ENCODE measurements at regions not wholly inside any gene's neighbourhood (a gene's known extent, or its start where the extent isn't known, plus 50 kb on each side); places are given as distances from the start of the nearest gene placed in this dataset.

DNA sequence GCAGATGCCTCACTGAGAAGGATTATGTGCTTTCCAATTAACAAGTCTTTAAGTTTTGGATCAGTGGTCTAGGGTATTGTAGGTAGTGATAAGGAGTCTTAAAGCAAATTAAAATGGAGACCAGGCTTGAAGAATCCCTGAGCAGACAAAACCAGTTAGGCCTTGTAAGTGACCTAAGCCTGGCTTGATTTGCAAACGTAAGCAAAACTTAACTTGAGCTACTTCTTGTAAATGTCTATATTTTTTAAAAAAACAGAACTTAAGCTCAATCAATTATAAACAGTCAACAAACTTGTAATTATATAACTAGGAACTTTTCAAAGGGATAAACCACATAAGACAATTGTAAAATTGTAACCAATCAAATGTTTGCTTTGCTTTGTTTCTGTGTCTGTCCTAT, 72.7 kb upstream of the NALF2 start:
- no peak for TF ChIP-seq POLR2AphosphoS5 (IDR thresholded peaks at IDR 0.05)
- TF ChIP-seq, protein P1, sequence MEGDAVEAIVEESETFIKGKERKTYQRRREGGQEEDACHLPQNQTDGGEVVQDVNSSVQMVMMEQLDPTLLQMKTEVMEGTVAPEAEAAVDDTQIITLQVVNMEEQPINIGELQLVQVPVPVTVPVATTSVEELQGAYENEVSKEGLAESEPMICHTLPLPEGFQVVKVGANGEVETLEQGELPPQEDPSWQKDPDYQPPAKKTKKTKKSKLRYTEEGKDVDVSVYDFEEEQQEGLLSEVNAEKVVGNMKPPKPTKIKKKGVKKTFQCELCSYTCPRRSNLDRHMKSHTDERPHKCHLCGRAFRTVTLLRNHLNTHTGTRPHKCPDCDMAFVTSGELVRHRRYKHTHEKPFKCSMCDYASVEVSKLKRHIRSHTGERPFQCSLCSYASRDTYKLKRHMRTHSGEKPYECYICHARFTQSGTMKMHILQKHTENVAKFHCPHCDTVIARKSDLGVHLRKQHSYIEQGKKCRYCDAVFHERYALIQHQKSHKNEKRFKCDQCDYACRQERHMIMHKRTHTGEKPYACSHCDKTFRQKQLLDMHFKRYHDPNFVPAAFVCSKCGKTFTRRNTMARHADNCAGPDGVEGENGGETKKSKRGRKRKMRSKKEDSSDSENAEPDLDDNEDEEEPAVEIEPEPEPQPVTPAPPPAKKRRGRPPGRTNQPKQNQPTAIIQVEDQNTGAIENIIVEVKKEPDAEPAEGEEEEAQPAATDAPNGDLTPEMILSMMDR (IDR thresholded peaks at IDR 0.05 in 8 of 11, conservative IDR thresholded peaks at IDR 0.05 in 3 of 11) = no peak
- TF ChIP-seq POLR2A (IDR thresholded peaks at IDR 0.05) = no peak
- Histone ChIP-seq H3K4me3 (no peak overlapping the region), H3K27ac (no peak overlapping the region), H3K9me3 (no peaks in the 10 kb centered on the region), H3K27me3 (replicated peaks in 1 of 7) (peaks cover 0 to 3% (median 0%) of the 10 kb centered on the region in 7 donors), H3K36me3 (no peaks in the 10 kb centered on the region), H3K4me1 (no peaks in the 10 kb centered on the region)
- DNase-seq = no peak
- 53 to 83% (median 76%) methylated on average over 1 of the region's 1 CpG for WGBS, 5 donors
- intact Hi-C loops (cut with DNase I; ENCODE audit: low total_unique reads) = no loop called here

DNA sequence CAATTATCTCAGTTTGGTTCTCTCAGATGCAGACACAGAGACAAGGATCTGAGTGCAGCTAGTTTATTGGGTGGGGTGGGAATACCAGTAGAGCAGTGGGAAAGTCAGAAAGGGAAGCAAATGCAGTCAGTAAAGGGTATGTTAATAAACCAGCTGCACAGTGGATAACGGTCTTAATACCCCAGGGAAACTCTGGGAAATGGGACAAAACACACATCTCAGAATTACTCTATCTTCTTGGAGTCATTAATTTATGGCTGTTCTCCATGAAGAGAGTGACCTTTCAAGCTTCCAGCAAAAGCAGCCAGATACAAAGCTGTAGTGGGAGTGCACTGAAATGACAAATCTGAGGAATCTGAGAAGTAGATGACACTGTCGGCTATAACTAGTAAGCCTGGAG, 73.3 kb upstream of the NALF2 start:
- no peaks in the 10 kb centered on the region for H3K9me3 ChIP-seq
- H3K27me3 ChIP-seq (replicated peaks in 1 of 7) = peaks cover 0 to 3% (median 0%) of the 10 kb centered on the region in 7 donors
- DNase-seq = no peak
- no peaks in the 10 kb centered on the region for H3K36me3 ChIP-seq
- WGBS, 5 donors = 54 to 70% (median 62%) methylated on average over 2 of the region's 2 CpGs
- H3K27ac ChIP-seq = no peak overlapping the region
- intact Hi-C loops (cut with DNase I; ENCODE audit: low total_unique reads) = no loop called here
- TF ChIP-seq POLR2A (IDR thresholded peaks at IDR 0.05) = no peak
- TF ChIP-seq, protein P1 (IDR thresholded peaks at IDR 0.05 in 8 of 11, conservative IDR thresholded peaks at IDR 0.05 in 3 of 11) = no peak
- no peak for TF ChIP-seq POLR2AphosphoS5 (IDR thresholded peaks at IDR 0.05)
- no peak overlapping the region for H3K4me3 ChIP-seq
- H3K4me1 ChIP-seq = no peaks in the 10 kb centered on the region

DNA sequence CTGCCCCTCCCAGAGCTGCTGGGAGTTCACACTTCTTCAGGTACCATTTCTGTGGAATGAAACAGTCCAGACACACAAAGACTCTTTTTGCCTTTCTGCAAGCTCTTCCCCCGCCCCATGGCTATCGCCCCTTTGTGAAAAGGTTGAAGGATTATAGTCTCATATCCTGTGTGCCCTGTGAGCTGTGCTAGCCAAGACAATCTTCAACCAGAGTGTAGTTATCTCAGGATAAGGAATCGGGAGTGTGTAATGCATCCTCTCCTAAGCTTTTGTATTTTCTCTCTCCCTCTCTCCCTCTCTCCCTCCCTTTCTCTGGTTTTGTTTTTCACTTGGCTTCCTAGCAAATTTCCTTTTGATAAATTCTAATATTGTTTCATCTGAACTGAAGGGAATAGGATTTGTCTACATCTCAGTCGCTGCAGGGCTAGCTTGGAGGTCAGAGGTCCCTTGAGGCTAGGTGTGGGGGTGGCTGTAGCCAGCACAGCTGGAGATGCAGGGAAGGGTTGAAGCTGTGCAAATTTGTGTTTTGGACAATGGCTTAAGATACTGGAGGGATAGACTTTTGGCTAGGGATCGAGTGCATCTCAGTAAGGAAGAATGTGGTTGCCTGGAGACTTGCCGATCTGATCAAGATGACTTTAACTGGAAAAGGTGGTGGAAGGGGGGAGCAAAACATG, 74.6 kb upstream of the NALF2 start:
- Histone ChIP-seq H3K9me3 (no peaks in the 10 kb centered on the region), H3K4me3 (no peak overlapping the region), H3K4me1 (no peaks in the 10 kb centered on the region), H3K27ac (no peak overlapping the region), H3K27me3 (replicated peaks in 1 of 7) (peaks cover 0 to 3% (median 0%) of the 10 kb centered on the region in 7 donors), H3K36me3 (no peaks in the 10 kb centered on the region)
- intact Hi-C loops (cut with DNase I; ENCODE audit: low total_unique reads) = no loop called here
- 56 to 78% (median 64%) methylated on average over 6 of the region's 6 CpGs for WGBS, 5 donors
- TF ChIP-seq, protein P1 (IDR thresholded peaks at IDR 0.05 in 8 of 11, conservative IDR thresholded peaks at IDR 0.05 in 3 of 11) = no peak
- no peak for TF ChIP-seq POLR2A (IDR thresholded peaks at IDR 0.05)
- no peak for TF ChIP-seq POLR2AphosphoS5 (IDR thresholded peaks at IDR 0.05)
- DNase-seq = no peak

DNA sequence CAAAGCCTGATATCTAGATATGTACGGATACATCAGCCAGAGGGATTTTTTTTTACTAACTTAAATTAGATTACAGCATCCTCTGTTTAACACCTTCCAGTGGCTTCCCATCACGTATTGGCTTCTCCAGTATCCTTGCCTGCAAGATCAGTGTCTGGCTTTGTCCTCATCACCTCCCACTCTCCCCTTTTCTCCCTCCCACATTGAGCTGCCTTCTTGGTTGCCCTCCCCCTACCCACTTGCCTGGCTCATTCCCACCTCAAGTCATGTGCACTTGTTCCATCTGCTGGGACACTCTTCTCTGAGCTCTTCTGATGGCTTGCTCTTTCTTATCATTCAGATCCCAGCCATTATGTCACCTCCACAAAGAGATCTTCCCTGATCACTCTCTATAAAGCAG, 75.9 kb upstream of the NALF2 start:
- no peaks in the 10 kb centered on the region for H3K4me1 ChIP-seq
- no peak for DNase-seq
- intact Hi-C loops (cut with DNase I; ENCODE audit: low total_unique reads) = no loop called here
- no peaks in the 10 kb centered on the region for H3K36me3 ChIP-seq
- peaks cover 0 to 3% (median 0%) of the 10 kb centered on the region in 7 donors for H3K27me3 ChIP-seq (replicated peaks in 1 of 7)
- H3K4me3 ChIP-seq = no peak overlapping the region
- no peaks in the 10 kb centered on the region for H3K9me3 ChIP-seq
- TF ChIP-seq POLR2A (IDR thresholded peaks at IDR 0.05) (no peak), POLR2AphosphoS5 (IDR thresholded peaks at IDR 0.05) (no peak)
- TF ChIP-seq, protein P1 (IDR thresholded peaks at IDR 0.05 in 8 of 11, conservative IDR thresholded peaks at IDR 0.05 in 3 of 11) = no peak
- 60 to 88% (median 68%) methylated on average over 2 of the region's 2 CpGs for WGBS, 5 donors
- H3K27ac ChIP-seq = no peak overlapping the region
